HG02588 (cell line): ENCODE measurements at regions not wholly inside any gene's neighbourhood (a gene's known extent, or its start where the extent isn't known, plus 50 kb on each side); places are given as distances from the start of the nearest gene placed in this dataset.
A peak's percentile ranks its signal among the peaks of the same experiment; 100 is the strongest.

Experiments used
- ATAC-seq: cut with Tn5 transposase; IDR thresholded peaks from one replicate; pipeline ENCODE4 v1.9.1; 2021; ENCODE audit warnings: mild to moderate bottlenecking, moderate library complexity; ENCODE audit not compliant: unreplicated experiment

DNA sequence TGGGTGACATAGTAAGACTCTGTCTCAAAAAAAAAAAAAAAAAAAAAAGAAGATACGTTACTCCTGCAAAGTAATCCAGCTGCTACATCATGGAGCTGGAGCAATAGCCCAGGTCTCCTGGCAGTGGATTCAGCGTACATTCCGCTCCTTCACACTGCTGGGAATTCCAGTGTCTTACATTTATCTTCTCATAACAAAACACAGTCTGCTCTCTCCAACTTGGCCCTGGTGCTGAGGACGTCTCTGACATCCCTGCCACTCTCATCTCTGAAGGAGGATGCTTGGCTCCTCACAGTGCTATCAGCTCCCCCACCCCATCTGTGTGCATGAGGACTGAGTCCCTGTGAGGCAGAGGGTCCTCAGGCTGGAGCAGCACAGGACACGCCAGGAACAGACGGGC is 529.8 kb downstream of the CD83 start:
- ATAC-seq: no peak

DNA sequence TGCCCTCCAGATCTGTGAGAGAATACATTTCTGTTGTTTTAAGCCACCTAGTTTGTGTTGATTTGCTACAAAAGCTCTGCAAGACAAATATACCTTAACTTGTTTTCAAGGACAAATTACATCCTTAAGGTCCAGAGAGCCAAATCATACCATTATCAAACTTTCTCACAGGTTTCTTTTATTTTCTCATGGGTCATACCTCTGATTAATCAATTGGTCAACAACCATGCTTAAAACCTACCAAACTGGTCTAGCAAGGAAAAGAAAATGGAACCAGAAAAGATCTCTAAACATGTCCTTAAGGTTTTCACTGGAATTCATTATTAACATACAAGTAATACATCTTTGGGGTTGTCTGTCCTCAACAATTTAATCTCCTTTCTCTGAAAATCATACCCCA is 535.0 kb downstream of the CD83 start:
- ATAC-seq: no peak

DNA sequence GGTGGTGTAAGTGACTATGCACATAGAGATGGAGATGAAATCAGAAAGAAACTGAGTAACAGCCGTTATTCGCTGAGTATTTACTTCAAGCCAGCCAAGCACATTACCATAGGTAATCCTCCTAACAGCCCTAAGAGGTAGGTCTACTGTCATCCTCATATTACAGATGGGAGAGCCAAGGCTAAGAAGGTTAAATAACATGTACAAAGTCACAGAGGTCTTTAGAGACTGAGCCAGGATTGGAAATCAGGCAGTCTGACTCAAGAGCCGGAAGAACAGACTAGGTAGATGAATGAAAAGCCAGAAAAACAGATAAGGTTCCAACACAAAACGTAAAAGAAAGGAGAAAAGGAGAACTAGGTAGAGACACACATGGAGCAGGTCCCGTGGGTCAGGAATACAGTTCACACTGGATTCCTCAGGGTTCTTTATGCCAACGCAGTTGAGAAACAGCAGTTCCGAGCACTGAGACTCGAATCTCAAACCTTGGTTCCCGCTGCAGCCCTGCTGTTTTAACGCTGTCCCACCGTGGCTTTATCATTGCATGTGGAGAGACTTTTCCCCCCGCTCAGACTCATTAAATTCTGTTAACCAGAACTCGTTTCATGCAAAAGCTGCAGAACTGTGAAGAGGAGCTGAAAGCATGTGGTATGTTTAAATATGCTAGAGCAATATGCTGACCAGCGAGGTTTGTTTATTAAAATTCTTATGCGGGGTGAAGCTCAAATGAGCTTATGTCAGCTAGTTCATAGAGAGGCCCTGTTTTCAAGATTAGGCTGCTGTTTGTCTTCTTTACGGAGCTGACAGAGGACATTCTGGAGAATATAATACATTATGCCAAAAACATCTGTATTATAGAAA is 537.9 kb downstream of the CD83 start:
- no peak for ATAC-seq

DNA sequence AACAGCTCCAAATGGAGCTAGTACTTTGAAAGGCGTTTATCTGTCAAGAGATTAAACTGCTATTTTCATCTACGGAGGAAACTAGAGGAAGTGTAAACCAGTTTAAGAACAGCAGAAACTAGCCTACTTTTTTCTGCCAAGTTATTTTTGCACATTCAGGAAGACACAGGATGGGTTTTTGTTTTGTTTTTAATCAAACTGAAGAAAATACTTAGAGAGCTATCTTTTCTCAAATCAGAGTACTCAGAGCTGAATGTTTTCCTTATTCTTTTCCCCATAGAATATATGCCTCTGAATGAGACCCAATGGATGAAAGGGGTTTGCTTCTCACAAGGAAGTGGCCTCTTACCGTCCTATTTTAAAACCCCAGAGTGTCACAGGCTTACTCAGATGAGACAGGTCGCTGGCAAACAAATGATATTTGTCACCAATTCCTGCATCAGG is 538.5 kb downstream of the CD83 start:
- no peak for ATAC-seq

DNA sequence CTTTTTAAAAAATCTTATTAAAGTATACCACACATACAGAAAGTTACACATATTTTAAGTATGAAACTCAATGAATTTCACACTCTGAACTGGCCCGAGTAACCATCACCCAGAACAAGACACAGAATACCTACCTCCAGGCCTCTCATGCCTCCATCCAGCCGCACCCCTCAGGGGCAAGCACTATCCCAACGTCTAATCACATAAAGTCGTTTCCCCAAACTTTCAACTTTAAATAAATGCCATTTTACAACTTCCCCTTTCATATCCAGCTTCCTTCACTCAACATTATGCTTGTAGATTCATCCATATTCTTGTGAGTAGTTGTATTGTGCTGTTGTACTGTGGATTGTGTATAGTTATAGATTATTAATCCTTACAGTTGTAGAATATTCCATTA is 539.1 kb downstream of the CD83 start:
- ATAC-seq: no peak

DNA sequence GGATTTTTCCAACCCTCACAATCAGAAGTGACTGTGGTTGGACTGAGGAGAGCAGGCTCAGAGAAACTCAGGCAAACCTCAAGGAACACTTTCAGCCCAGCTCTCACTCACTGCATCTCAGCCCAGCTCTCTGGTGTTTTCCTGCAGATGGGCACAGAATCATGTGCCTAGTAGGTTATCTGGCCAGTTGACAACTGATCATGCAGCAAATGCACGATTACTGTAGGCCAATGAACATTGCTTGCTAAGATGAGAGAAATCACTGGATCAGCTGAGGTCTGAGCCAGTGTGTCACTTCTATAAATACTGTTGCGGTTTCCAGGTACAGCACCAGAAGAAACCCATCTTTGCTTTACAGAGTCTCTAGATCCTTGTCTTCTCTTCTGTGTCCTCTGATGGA is 540.5 kb downstream of the CD83 start:
- ATAC-seq: no peak

DNA sequence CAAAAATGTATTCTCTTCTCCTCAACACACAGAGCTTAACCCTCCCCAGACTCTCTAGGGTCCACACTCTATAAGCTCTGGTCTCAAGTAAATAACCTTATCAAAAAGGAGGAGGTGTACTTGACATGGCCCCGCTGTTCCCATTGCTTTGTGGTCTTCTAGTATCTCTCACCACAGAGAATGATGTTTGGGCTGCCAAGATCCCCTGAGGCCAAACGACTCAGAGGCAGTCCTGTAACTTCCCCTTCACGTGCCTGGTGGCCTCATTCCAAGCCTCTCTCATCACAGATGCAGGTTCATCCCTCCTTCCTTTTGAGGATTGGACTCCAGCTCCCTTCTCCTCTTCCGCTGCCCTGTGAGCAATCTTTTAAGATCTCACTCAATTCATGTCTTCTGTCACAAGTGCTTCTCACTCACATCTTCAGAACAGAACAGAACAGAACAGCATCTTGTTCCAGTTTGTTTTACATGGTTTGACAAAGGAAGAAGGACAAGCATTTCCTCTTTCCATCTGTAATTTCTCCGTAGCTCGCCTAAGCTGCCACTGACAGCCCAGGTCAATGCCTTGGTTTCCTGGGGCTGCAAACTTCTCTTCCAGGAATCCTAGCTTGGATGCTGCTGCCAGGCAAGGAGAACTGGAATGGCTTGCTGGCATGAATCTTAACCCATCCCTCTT is 541.5 kb downstream of the CD83 start:
- ATAC-seq: no peak

DNA sequence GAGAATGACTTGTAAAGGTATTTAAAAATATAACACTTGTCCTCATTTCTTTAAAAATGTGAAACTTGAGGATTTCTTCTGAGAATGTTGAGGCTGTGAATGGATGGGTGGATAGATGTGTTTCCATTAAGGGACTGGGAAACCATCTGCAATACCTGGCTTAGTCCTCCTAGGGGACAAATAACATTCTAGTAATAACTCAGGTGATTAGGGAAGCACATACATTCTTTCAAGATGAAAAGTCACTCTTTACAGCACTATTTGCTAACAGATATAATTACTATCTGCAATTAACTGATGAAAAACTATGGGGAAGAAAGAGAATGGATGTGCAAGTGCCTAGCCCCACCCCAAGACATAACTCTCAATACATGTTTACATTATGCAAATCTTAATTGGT is 542.3 kb downstream of the CD83 start:
- no peak for ATAC-seq

DNA sequence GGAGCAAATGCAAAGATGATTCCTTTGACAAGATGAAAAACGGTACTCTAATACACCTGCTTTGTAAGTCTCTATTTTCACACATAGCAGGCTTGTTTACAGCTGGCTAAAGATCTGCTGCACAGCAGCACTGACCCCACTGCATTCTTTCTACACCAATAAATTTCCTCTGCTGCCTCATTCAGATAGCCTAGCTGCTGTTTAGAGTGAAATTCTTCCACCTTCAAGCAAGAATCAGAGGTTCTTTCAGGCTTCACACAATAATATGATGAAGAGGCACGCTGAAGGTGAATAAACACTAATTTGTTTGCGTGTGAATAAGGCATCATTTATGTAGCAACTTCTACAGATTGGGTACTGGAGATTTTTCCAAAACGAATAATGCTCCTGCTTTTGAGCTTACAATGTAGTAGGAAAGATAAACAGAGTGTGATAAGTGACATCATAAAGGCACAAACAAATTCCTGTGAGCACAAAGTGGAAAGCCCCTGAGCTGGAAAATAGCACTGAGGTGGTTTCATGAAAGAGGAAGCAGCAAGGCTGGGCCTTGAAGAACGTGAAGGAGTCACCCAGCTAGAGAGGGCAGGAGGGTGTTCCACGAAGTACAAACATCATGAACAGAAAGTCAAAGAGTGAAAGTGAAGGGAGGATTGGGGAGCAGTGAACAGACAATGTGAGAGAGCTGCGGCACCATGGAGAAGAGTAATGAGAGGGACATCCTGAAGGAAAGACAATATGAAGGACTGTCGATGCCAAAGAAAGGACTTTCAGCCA is 543.4 kb downstream of the CD83 start:
- peak; percentile 48 for ATAC-seq

DNA sequence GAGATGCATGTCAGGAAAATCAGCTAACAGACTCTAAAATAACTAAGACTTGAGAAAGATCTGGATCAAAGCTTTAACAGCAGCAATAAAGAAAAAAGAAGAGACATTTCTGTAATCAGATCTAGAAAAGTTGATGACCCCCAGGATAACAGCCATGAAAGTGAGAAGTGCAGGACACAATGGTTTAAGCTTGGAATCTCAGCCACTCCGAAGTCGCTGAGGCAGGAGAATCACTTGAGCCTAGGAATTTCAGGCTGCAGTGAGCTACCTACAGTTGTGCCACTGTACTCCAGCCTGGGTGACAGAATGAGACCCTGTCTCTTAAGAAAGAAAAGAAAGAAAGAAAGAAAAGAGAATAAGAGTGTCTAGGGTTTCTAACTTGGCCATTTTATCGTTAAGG is 544.1 kb downstream of the CD83 start:
- no peak for ATAC-seq

DNA sequence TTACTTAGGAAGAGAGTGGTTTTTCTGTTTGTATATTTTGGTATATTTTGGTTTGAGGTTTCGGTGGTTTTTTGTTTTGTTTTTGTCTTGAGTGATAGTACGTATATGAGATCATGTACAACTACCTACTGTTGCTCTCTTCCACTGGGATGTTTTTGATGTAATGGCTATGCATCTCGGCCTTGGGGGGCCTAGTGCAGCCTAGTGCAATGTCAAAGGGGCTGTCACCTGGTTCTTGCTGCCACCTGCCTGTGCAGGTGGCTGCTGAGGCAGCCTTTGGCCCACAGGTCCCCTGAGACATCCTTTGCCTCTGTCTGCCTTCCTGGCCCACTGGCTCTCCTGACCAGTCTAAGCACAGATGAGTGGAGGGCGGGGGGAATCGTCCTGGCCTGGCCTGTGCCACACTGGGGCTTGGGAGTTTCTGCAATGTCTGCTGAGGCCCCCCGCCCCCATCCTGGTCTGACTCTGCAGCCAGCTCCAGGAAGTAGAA is 546.6 kb downstream of the CD83 start:
- peak; percentile 45 for ATAC-seq

DNA sequence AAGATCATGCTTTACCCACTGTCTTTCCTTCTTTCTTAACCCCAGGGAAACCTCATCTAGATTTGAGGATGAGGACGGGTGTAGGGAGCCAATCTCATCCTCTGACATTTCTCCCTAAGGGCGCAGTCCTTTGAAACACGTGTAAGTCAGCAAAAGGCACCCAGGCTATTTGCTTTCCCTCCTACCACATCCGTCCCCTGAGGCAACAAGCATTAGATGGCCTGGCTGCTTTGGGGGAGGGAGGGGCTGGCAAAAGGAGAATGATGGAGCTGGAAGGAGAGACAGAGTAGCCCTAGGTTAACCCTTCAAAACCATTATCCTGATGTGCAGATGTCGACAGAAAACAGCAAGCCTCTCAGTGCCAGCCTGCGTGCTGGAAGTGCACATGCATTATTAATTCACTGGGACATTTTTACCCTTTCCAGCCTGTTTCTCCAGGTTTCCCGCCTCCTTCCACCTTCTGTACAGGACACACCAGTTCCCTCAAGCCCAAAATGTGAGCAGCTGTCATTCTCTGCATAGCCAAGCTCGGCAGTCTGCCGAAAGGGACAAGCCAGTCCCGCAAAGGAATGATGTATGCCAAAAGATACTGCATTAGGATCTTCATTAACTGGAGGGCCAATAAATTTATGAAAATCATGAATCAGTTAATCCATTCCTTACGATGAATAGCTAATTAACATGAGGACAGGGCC is 547.2 kb downstream of the CD83 start:
- ATAC-seq: no peak

DNA sequence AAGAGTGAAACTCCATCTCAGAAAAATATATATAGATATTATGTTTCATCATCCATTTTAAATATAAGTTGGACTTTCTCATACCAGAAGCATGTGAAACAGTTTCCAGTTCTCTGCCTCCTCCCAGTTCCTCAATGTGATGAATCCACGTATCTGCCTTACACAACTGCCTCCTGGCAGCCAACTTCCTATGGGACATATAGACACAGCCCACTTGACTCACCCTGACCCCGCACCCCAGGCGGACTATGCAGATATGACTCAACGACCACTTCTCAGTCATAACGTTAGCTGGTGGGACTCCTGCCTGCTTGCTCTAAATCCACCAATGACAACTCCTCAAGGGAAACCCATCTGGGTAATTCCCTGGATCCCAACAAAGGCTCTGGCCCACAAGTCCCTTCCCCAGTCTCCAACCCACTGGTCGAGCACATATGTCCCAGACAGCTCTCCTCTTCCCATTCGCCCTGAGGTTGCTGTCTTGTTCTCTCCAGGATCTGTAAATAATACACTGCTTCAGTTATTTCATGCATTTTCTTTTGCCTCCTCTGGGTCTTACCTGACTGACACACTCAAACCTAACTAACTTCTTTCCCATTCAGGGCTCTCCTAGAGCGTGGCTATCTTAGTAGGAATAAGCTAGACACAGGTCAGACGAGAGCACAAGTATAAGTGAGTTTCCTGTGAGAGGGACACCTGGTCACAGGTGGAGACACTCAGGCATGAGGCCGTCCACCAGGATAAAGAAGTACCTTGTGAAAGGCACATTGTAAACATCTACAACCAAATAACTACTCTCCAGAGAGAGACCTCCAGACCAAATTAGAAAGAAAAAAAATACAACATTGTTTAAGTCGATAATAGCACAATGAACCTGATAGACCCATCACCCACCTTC is 548.5 kb downstream of the CD83 start:
- peak; percentile 31 for ATAC-seq

DNA sequence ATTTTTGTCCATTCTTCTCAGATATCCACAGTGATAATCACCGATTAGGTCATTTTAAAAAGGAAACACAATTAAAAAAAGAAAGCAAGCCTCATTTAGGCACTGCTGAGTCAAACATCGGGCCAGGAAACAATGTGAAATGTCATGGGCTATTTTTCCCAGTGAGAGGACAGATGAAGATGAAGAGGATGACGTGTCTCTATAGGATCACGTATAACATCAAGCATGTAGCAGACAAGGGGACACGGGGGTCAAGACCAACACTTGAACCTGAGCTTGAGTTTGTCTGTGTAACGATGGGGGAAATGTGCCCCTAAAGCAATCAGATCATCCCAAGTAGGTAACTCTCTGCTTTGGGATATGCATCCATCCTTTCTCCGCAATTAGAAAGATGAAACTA is 553.2 kb downstream of the CD83 start:
- ATAC-seq: no peak

DNA sequence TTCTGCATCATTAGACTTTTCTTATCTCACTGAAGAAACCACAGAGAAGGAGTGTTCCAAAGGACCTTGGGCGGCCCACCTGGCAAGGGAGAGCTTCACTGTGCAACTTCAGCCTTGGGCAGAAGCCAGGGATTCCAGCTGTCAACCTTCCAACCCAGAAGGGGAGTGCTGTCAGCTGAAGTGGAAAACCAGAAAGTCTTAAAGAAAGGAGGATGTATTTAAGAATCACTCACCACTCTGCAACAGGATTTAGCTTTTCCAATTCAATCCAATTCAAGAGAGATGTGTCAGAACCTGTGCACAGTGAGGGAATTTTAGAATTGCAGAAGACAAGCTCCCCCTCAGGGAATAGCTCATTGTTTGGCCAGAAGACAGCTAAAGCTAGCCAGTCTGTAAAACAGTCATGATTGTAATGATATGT is 553.7 kb downstream of the CD83 start:
- ATAC-seq: no peak

DNA sequence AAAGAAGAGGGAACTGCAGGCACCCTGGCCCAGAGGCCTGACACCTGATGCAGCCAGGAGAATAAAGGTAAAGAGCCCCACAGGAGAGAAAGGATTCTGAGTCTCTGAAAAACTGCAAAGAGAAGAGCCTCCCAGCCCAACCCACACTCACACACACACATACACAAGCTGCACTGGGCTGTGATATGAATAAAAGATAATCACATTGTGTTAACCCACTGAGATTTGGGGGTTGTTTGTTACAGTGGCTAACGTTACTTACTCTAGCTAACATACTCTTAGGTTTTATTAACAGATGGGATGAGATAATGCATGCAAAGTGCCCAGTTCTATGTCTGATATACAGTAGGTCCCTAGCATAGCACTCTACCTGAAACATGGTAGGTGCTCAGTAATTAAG is 554.4 kb downstream of the CD83 start:
- no peak for ATAC-seq

DNA sequence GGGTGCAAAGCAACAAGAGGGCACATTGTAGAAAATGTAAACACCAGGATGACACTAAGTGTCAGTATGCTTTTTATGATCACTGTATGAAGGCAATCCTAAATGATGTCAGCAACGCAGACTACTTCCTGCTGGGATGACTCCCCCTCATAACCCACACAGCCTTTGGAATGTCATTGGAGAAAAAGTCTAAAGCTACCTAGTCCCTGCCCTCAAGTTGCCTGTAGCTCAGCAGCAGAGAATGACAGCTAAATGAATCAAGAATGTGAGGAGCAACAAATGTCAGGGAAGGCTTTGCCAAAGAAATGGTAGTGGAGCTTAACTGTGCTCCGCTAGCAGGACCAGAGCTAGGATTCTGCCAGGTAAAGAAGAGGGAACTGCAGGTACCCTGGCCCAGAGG is 555.6 kb downstream of the CD83 start:
- no peak for ATAC-seq

DNA sequence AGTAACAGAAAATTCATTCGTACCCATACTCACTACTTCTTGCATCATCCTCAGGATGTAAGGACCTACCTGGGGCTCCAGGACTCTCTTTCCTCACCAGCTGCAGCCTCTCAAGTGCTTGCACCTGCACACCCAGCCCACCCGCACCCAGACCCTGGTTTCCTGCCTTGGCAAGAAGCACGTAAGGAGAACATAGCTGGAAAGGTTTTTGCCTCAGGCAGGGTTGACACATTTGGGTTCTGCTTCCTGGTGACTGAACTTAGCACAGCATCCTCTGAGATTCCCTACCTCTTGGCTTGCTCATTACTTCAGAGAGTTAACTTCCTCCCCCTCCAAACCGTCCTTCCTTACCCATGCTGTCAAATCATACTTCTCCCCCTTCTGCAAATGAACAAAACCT is 556.9 kb downstream of the CD83 start:
- no peak for ATAC-seq

DNA sequence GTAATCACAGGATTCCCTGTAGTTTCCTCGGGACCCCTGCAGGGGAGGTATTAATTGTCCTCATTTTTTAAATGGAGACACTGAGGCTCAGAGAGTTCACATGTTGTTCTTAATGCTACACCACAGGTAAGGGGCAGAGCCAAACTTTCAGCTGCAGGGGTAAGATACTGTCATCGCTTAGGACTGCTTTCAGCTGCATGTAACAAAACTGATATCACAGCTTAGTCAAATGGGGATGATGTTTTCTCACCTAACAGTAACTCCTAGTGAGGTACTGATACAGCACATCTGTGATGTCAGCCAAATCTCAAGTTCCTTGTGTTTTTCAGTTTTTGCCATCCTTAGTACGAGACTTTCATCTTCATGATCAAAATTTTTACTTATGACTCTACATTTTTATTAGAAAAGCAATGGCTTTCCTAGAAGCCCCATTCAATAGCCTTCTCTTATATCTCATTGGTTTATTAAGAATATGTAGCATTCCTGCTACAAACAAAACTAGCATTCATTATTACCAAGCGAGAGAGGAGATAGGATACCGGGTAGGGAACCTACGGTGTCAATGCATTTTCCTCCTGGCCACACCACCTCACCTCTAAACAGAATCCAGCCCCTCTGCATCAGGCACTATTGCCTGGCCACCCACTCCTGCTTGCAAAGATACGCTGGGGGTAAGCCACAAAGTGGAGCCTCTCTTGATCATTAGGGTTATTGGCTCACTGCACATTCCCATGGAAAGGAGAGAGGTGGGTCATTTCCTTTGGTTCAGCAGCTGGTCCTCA is 557.5 kb downstream of the CD83 start:
- ATAC-seq: no peak
